ENCODE measurements at regions not wholly inside any gene's neighbourhood (a gene's known extent, or its start where the extent isn't known, plus 50 kb on each side); places are given as distances from the start of the nearest gene placed in this dataset.

DNA sequence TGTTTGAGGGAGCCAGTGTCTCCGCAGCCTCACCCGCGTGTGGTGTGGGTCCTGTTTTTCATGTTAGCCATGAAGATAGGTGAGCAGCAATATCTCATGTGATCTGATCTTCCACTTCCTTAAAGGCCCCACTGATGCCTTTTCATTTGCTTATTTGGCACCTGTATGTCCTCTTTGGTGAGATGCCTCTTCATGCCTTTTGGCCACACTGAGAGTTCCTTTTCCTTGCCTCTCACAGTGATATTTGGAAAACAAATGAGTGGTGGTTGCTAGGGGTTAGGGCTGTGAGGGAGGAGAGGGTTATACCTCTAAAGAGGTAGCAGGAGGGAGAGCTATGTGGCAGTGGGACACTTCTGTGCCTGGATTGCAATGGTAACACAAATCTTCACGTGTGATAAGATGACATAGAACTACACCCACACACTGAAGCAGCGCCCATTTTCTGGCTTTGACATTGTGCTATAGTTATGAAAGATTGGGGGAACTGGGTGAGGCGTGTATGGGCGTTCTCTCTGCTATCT is 90.4 kb upstream of the TNS3 start:
- Histone ChIP-seq H3K4me3 (ENCODE audit: extremely low read depth in 1 of 4, insufficient read depth in 2 of 4, low read depth in 3 of 4, low read length in 4 of 4) (no peak overlapping the region), H3K23ac (ENCODE audit: insufficient read length) (no peak overlapping the region), H2BK5ac (ENCODE audit: low read depth, low read length) (peak overlapping the region; percentile 46; the same call in 1 of the 2 replicates), H2AFZ (ENCODE audit: low read length) (no peak overlapping the region), H4K20me1 (replicated peaks in 1 of 2; ENCODE audit: control insufficient read depth in 1 of 2, insufficient read depth in 2 of 2, low read length in 2 of 2) (no peaks in the 10 kb centered on the region), H3K9me3 (ENCODE audit: insufficient read depth in 2 of 2, low read depth in 1 of 2, low read length in 1 of 2) (0 out of 4 replicates have a peak, but pooled peaks cover 0 to 9% of the 10 kb centered on the region in 2 experiments), H2BK20ac (ENCODE audit: low read length) (peak overlapping the region; percentile 90; the same call in 1 of the 2 replicates), H3K79me2 (ENCODE audit: control insufficient read depth in 1 of 2, insufficient read depth in 2 of 2, low read length in 2 of 2) (no peaks in the 10 kb centered on the region), H3K23me2 (ENCODE audit: low read depth, low read length) (peaks cover 3% of the 10 kb centered on the region; the same call in 1 of the 2 replicates), H2BK12ac (ENCODE audit: low read depth, low read length) (0 out of 2 replicates have a peak overlapping the region, but pooled peaks have one; percentile 45), H3K9ac (replicated peaks in 1 of 4; ENCODE audit: extremely low read depth in 1 of 4, low read depth in 3 of 4, low read length in 3 of 4) (no peak overlapping the region), H2BK120ac (replicated peaks; ENCODE audit: low read depth, low read length) (peak overlapping the region; percentile 40), H3K36me3 (ENCODE audit: control insufficient read depth in 2 of 4, insufficient read depth in 4 of 4, low read length in 3 of 4) (no peaks in the 10 kb centered on the region), H3K79me1 (ENCODE audit: low read depth, low read length) (no peaks in the 10 kb centered on the region), H4K8ac (ENCODE audit: extremely low read depth, insufficient read depth, low read length) (no peak overlapping the region), H3K18ac (ENCODE audit: extremely low read depth, low read length) (no peak overlapping the region; the same call in 1 of the 2 replicates), H3K4me1 (replicated peaks in 1 of 4; ENCODE audit: control insufficient read depth in 3 of 4, insufficient read depth in 4 of 4, low read length in 3 of 4) (peaks cover 0 to 11% (median 9%) of the 10 kb centered on the region in 4 experiments; a peak in 6 of 7 replicates), H3K27ac (ENCODE audit: low read depth, low read length) (no peak overlapping the region), H3K4me2 (ENCODE audit: insufficient read depth in 1 of 2, low read depth in 2 of 2, low read length in 2 of 2) (no peak overlapping the region), H2BK15ac (ENCODE audit: low read length) (no peak overlapping the region), H3K56ac (replicated peaks; ENCODE audit: insufficient read length, low read depth, low read length) (no peak overlapping the region), H4K91ac (replicated peaks; ENCODE audit: insufficient read length, low read length) (no peak overlapping the region), H2AK5ac (ENCODE audit: low read depth, low read length) (no peak overlapping the region; the same call in 1 of the 2 replicates), H3K14ac (ENCODE audit: insufficient read length) (no peak overlapping the region), H4K5ac (ENCODE audit: insufficient read length, low read depth, low read length) (no peak overlapping the region), H3K27me3 (replicated peaks in 1 of 4; ENCODE audit: control insufficient read depth in 3 of 4, extremely low read depth in 1 of 4, insufficient read depth in 3 of 4, low read length in 3 of 4) (no peaks in the 10 kb centered on the region), H3K4ac (replicated peaks; ENCODE audit: insufficient read length, low read depth, low read length) (no peak overlapping the region)
- no peak for FAIRE-seq
- no peak for DNase-seq (ENCODE audit: low read depth in 1 of 2, low spot score in 2 of 2)
- 56% methylated on average over 7 of the region's 7 CpGs; no CpG with 5 or more reads in 1 of the 2 experiments for WGBS, 2 experiments (ENCODE audit: extremely low coverage in 1 of 2, insufficient coverage in 1 of 2, insufficient read length in 1 of 2, insufficient replicate concordance in 2 of 2, low coverage in 1 of 2, low lambda C conversion rate in 2 of 2, missing lambda C conversion rate in 1 of 2)
- POLR2A ChIA-PET (ENCODE audit: partially characterized antibody): interaction anchor here (0.9 kb wide), 1 partner anchor 135 kb away, joined by 3 read pairs; no protein-coding TSS in a partner anchor
- CTCF ChIA-PET (ENCODE audit: partially characterized antibody): interaction anchor here (1.1 kb wide), 1 partner anchor 11 kb away, joined by 3 read pairs; no protein-coding TSS in a partner anchor
- no peak for TF ChIP-seq SP4 (IDR thresholded peaks at IDR 0.05; ENCODE audit: low read length)
- TF ChIP-seq EZH2 (IDR thresholded peaks at IDR 0.05; ENCODE audit: low read depth, low read length, severe bottlenecking): no peak
- no peak for TF ChIP-seq BACH1 (IDR thresholded peaks at IDR 0.05; ENCODE audit: low read length)
- no peak for TF ChIP-seq POLR2A (IDR thresholded peaks at IDR 0.05; ENCODE audit: control extremely low read depth in 1 of 2, low read depth in 2 of 2, low read length in 2 of 2)
- TF ChIP-seq POLR2AphosphoS5 (IDR thresholded peaks at IDR 0.05; ENCODE audit: low read depth, low read length): no peak
- TF ChIP-seq ASH2L (IDR thresholded peaks at IDR 0.05; ENCODE audit: low read length): no peak
- TF ChIP-seq, protein P1, sequence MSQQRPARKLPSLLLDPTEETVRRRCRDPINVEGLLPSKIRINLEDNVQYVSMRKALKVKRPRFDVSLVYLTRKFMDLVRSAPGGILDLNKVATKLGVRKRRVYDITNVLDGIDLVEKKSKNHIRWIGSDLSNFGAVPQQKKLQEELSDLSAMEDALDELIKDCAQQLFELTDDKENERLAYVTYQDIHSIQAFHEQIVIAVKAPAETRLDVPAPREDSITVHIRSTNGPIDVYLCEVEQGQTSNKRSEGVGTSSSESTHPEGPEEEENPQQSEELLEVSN (IDR thresholded peaks at IDR 0.05): no peak
- no peak for TF ChIP-seq BRCA1 (IDR thresholded peaks at IDR 0.05; ENCODE audit: low read depth, low read length)
- TF ChIP-seq GABPA (IDR thresholded peaks at IDR 0.05; ENCODE audit: borderline replicate concordance, insufficient read depth, low read length): no peak
- no peak for TF ChIP-seq KDM5A (IDR thresholded peaks at IDR 0.05; ENCODE audit: low read length)
- no peak for TF ChIP-seq SRF (IDR thresholded peaks at IDR 0.05; ENCODE audit: low read depth, low read length)
- TF ChIP-seq CBX5 (IDR thresholded peaks at IDR 0.05; ENCODE audit: low read depth, low read length): no peak
- TF ChIP-seq CHD1 (IDR thresholded peaks at IDR 0.05; ENCODE audit: low read depth, low read length): no peak
- TF ChIP-seq RAD21 (IDR thresholded peaks at IDR 0.05 in 1 of 2, conservative IDR thresholded peaks at IDR 0.05 in 1 of 2; ENCODE audit: low read depth in 2 of 2, low read length in 2 of 2): no peak
